ENCODE measurements at regions not wholly inside any gene's neighbourhood (a gene's known extent, or its start where the extent isn't known, plus 50 kb on each side); places are given as distances from the start of the nearest gene placed in this dataset.

- TF ChIP-seq CTCF (IDR thresholded peaks at IDR 0.05 in 4 of 5, conservative IDR thresholded peaks at IDR 0.05 in 1 of 5) (no peak), POLR2A (IDR thresholded peaks at IDR 0.05) (no peak)
Measured at GRCh38 chr6:169367507-169367906, 113.9 kb upstream of the THBS2 start.
